ENCODE measurements at regions not wholly inside any gene's neighbourhood (a gene's known extent, or its start where the extent isn't known, plus 50 kb on each side); places are given as distances from the start of the nearest gene placed in this dataset.

DNA sequence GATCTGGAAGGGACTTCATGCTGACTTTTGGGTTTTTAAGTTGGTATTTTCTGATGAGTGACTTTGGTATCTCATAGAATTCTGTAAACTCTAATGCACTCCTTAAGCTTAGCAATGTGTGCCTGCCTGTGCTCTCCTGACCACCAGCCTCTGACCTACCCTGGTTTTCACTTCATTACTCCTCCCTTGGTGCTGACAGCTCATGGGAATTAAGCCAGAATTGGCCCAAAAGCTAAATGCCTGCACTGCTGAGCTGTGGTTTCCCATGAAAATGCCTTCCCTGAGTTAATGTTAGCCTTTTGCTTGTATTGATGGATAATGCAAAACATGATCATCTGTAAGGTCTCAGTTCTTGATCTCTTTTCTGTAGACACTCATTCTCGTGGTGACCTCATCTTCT is 308.0 kb downstream of the DOCK8 start:
- TF ChIP-seq POLR2A (IDR thresholded peaks at IDR 0.05): no peak
- TF ChIP-seq, protein P1, sequence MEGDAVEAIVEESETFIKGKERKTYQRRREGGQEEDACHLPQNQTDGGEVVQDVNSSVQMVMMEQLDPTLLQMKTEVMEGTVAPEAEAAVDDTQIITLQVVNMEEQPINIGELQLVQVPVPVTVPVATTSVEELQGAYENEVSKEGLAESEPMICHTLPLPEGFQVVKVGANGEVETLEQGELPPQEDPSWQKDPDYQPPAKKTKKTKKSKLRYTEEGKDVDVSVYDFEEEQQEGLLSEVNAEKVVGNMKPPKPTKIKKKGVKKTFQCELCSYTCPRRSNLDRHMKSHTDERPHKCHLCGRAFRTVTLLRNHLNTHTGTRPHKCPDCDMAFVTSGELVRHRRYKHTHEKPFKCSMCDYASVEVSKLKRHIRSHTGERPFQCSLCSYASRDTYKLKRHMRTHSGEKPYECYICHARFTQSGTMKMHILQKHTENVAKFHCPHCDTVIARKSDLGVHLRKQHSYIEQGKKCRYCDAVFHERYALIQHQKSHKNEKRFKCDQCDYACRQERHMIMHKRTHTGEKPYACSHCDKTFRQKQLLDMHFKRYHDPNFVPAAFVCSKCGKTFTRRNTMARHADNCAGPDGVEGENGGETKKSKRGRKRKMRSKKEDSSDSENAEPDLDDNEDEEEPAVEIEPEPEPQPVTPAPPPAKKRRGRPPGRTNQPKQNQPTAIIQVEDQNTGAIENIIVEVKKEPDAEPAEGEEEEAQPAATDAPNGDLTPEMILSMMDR (IDR thresholded peaks at IDR 0.05 in 8 of 11, conservative IDR thresholded peaks at IDR 0.05 in 3 of 11): no peak
